HG02970 (cell line): ENCODE measurements at regions not wholly inside any gene's neighbourhood (a gene's known extent, or its start where the extent isn't known, plus 50 kb on each side); places are given as distances from the start of the nearest gene placed in this dataset.

ENCODE experiments used
- ATAC-seq: cut with Tn5 transposase; IDR thresholded peaks from one replicate; pipeline ENCODE4 v1.9.1; 2021; ENCODE audit warnings: mild to moderate bottlenecking, moderate library complexity, moderate number of reproducible peaks; ENCODE audit not compliant: unreplicated experiment, low FRiP score

DNA sequence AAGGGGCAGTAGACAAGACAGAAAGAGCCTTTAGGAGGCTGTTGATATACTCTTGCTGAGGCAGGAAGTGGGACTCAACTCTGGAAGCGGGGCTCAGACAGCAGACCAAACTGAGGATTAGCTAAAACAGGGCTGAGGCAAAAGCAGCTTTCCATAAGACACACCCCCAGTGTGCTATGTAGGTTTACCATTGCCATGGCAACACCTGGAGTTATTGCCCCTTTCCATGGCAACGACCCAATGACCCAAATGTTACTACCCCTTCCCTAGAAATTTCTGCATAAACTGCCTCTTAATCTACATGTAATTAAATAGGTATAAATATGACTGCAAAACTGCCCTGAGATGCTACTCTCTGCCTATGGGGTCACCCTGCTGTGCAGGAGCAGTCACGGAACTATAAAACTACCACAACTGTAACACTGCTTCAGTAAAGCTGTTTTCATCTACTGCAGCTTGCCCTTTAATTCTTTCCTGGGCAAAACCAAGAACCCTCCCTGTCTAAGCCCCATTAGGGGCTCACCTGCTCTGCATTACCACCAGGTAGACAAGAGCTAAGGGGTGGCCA lies 348.4 kb upstream of the PODXL start:
- no peak for ATAC-seq

DNA sequence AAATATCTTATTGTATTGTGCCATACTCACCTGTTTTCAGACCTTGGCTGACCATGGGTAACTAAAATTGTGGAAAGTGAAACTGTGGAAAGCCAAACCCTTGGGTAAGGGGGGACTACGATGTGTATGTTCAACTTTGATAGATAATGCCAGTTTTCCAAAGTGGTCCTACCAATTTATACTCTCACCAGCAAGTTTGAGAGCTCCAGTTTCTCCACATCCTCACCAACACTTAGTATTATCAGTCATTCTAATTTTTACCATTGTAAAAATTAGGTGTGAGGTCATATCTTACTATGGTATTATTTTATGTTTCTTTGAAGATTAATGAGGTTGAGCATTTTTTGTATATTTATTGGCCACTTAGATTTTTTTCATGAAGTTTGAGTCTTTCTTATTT lies 346.9 kb upstream of the PODXL start:
- no peak for ATAC-seq

DNA sequence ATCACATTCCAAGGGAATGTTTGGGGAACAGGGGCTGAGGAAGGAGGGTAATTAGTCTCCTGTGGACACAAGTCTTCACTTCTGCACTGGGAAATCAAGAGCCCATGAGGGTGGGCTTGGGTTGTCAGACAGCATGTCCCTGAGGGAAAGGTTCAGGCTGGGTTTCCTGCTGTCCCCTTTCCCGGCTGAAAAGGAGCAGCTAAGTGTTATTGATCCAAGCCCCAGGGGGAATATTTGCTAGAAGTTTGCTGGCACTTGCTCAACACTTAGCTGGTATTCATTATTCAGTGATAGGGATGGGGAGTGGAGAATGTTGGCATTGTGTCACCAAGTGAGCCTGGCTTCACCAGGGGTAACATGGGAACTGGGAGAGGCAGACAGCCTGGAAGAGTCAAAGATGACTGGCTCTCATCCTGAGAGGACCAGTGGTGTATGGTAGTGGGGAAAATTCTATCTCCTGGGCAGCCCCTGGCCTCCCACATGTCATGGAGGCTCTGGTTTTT lies 344.4 kb upstream of the PODXL start:
- no peak for ATAC-seq

DNA sequence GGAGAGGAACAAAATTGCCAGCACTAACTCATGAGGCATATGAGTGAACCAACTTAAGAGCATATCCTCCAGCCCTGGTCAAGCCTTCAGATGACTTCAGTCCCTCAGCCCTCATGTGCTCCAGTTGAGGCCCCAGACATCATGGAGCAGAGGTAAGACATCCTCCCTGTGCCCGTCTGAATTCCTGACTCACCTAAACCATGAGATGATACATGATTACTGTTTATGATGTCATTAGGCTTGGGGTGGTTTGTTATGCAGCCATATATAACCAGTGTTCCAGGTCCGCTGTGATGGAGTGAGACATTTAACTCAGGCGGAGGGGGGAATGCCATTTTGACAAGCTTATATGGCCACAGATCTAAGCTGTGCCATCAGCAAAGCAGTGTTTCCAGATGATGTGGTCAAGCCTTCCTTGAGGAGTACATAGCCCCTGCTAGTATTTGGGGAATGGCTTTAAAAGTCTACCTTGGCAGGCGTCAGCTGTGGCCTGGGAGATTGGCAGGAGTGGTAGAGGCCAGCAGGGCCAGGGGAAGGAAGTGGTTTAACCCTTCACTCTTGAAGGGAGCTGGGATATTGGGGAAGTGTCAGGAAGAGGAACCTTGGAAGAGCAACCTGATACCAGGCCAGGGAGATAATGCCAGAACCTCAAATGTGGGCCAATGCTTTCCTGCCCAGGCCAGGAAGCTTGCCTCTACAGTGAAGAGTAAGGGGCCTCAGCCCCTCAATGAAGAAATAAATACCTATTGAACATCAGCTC lies 343.0 kb upstream of the PODXL start:
- ATAC-seq: no peak

DNA sequence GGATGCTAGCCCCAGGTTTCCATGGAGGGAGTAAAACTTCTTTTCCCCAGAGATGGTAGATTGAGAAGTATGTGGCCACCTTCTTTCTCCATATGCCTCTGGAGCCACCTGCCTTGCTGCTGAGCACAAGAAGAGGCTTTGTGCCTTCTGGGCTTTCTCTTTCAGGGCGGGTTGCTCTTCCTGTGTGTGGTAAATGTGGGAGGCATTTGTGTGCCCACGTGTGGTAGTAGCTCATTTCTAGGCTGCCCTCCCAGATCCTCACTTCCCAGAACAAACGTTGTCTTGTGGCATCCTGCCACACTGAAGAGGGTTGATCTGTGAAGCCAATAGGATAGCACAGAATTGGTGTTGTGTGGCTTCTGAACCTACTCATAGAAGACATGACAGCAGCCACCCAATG lies 342.0 kb upstream of the PODXL start:
- no peak for ATAC-seq

DNA sequence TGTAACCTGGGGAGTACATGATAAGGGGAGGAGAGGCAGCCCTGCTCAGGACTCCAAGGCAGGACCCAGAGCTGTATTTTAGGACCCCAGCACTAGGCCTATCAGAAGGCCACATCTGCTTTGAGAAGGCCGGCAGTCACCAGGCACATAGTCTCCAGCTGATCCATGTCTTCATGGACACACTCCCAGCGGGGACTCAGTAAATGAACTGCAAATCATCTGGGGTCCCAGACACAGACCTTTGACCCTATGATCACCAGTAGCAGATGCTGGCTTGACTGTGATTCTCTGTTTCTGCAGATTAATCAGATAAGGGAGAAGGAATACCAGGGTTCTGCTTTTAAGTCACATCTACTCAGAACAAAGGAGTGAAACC lies 341.4 kb upstream of the PODXL start:
- no peak for ATAC-seq

DNA sequence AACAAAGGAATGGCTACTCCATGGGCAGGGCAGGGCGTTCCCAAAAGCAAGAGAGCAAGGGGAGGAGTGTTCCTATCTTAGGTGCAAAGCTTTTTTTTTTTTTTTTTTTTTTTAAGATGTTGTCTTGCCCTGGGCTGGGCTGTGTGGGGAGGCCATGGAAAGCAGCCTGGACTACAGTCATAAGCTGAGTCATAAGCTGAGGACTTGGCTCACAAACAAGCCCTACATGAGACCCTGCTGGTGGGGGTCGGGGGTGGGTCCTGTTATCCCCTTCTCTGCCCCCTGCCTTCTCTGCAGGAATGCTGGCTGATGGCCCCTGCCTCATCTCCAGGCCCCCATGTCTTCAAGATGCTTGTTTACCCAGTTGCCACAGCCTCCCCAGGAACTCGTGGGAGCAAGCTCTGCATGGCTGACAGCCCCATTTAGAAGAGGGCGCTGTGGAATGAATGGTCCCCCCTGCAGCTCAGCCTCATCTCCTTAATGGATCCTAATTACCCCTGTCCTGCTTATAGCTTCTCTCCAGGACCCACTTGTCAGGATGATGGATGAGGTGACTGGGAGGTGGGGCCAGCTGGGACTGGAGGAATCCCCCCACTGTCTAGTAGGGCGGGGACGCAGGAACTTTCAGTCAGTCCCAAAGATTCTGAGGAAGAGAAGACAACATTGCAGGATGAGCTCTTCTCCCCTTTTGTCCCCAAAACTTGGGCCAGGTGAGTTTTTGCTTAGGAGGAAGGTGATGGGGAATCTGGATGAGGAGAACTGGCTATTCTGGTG lies 340.8 kb upstream of the PODXL start:
- ATAC-seq: no peak

DNA sequence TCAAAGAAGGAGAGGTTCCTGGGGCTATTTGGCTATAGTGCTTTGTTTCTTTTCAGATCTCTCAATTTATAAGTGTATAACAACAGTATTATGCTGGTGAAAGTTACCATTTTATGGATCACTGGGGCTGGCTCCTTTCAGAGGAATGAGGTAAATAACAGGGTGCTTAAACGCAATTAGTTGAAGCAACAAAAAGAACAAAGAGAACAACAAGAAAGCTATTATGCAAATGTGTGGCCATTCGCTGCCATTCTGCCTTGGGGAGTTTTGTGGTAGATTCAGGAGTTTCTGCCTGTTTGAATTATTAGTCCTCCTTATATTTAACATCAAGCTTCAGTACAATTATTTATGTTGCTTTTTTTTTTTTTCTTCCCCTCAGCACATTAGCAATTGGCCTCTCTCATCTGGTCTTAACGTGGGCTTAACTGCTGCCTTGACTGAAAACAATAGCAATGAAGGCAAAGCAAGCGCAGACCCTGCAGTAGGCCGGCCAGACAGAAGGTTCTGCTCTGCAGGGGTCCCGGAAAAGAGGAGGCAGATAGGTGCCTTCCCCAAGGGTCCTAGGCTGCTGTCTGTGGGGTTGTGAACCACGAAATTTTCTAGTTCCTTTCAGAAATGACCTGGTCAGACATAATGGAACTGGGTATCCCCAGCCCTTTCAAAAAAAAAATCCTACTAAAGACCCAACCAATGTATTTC lies 339.9 kb upstream of the PODXL start:
- no peak for ATAC-seq

DNA sequence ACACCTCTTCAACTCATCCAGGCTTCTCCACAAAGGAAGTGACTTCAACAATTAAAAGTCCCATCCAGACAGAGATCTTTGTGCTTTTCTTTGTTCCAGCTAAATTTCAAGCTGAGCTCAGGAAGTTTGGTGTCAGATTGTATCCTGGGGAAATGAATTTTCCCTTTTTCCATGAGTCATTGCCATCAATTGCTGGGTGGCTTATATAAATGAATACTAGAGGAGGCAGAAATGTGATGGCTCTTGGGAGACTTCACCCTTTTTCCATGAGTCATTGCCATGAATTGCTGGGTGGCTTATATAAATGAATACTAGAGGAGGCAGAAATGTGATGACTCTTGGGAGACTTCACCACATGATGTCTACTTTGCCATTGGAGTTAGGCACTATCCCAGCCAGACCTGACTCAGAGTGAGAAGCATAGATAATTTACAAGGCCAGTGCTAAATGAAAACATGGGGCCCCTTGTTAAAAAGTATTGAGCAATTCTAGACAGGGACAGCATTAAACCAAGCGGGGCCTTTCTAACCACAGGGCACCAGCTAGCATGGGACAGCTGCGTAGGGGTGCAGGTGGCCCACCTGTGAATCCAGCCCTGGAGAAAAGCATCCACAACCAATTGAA lies 339.2 kb upstream of the PODXL start:
- no peak for ATAC-seq

DNA sequence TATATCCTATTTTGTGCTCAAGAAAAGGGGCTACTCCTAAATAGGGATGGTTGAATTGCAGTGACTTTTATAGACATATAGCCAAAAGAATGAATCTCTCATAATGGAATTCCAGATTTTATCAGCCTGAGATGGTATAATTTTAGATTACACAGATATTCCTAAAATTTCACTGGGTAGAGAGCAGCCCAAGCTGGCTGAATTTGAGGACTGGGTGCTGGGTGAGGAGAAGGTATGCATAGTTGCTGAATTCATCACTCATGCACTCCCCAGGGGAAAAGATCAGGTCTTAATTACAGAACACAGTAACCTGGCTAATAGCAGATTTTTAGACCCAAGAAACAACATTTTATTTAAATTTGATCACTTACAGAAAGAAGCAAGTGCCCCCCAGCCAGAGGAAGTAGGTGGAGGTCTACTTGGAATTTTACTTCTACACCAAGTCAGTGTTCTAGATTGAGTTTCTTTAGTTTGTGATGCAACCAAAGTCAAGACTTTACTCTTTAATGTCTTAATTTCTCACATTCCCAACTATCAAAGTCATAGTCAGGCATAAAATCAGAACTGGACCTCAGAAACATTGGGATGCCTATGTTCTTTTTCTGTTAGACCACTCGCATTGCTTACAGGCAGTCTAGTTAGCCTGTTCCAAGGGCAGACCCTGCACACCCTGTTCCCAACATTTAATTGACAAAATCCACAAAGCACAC lies 337.4 kb upstream of the PODXL start:
- ATAC-seq: no peak

DNA sequence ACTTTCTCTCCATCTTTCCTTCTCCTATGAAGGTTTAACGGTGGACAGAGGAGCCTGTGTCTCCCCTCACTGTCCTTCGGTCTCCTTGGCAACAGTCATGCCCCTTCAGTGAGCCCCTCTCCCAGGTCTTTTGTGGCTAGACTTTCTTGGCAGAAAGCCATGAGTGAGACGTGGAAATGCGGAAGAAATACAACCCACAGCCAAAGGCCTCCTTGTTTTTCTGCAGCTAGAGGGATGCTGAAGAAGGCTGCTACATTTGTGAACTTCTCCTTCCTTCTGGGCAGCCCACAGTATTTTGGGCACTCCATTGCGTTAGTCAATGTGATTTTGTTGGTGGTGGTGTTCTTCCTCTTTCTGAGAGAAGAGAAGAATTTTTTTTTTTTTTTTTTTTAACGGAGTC lies 333.7 kb upstream of the PODXL start:
- ATAC-seq: no peak

DNA sequence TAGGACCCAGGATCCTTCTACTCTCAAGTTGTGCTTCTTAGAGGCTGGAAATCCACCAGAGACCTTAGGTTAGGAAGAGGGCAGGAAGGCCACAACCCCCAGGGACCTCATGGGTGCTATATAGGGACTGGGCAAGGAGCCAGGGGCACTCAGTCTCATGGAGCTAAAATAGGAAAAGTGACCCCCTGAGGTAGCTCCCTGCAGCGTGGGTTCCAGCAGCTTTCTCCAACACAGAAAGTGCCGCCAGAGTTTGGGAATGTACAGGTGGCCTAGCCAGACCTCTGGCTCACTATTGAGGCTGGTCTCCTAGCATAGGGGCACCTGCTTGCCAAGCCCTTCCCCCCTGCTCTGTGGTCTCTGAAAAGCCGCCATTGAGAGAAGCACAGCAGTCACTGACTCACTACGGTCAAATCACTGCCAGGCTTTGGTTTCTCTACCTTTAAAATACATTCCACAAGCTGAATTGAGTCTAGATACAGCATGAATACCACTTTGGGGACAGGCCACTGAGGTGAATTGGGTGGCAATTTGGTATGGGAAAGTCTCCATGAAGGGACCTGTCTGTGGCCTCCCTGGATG lies 333.2 kb upstream of the PODXL start:
- ATAC-seq: no peak

DNA sequence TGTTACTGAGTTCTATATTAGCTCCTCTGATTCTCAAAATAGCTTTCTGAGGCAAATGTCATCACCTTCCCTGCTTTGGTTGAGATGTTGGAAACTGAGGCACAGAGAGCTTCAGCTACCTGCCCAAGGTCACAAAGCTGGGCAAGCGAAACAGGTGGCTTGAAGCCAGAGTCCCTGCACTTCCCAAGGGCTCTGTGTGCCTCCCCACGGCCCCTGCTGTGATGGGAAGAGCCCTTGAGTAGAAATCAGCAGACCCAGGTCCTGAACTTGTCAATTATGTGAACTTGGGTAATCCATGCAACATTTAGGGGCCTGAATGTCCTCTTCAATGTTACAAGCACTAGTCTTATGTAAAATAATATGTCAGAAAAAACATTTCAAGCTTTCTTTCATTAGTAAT lies 327.3 kb upstream of the PODXL start:
- ATAC-seq: no peak

DNA sequence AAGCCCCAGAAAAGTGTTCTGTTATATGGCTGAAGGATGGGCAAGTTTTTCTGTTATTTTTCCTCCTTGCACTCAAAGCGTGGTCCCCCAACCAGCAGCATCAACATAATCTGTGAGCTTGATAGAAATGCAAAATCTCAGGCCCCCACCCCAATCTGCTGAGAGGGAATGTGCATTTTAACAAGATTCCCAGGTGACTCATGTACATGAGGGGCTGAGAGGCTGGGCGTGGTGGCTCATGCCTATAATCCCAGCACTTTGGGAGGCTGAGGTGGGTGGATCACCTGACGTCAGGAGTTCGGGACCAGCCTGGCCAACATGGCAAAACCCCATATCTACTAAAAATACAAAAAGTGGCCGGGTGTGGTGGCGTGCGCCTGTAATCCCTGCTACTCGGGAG lies 326.8 kb upstream of the PODXL start:
- ATAC-seq: no peak

DNA sequence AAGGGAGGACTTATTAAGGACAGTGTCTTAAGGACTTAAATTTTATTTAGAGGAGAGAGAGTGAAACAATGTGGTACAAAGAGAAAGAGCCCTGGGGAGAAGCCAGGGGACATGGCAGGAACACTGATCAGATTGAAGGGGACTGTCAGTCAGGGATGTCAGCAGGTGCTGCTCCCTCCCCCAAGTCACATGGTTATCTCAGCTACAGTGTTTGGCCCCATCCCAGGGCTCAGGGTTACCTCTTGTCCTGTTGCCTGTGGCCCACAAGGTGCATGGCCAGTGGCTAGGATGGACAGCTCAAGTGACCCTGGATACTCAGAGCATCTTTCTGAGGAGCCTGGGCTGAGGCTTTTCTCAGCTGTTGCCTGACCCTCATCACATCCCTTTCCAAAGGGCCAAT lies 325.9 kb upstream of the PODXL start:
- no peak for ATAC-seq

DNA sequence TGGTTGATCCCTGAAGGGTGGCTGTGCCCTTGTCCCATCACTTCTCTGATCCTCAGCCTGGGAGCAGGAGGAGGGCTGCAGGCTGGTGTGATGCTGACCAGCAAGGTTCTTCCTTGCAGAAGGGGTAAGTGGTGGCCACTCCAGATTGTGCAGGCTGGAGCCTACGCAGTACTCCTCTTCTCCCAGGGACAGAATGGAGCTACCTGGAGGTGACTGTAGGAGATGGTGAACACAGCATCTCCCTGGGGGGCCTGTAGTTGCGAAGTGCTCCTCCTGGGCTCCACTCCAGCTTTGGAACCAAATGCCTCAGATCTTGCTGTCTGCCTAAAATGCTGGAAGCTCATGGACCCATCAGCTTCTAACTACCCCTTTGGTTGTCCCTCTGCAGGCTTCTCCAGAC lies 323.6 kb upstream of the PODXL start:
- no peak for ATAC-seq

DNA sequence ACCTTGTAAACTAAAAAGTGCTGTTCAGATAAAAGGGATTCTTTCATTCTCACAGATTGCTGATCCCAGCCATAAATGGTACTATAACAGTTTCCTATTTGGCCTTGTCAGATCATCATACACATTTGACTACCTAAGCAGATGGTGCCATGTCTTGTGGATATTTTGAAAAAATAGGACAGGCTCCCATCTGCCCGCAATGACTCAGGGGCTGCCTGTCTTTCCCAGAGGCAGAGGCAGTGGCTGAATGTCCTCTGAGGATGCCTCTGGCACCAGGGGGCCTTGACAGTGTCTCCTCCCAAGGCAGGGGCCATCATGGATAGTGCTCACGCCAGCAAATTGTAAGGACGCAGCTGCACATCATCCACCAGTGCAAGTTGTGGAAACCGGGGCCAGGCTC lies 323.0 kb upstream of the PODXL start:
- ATAC-seq: no peak

DNA sequence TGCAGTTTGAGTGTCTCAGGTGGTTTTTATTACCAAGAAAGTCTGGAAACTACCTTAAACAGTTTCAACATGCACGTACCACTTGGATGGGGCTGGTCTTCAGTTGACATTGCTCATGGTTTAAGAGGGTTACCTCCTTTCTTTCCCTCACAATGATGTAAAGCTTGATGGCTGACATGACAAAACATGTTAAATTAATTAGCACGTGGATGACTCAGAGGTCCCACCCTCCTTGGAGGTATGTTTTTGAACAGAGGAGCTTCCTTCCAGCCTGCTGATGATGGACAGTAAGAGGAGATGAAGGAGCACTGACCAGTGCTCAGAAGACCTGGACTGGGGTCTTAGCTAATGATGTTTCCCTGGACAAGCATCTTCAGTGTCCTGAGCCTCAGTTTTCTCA lies 322.3 kb upstream of the PODXL start:
- ATAC-seq: no peak

DNA sequence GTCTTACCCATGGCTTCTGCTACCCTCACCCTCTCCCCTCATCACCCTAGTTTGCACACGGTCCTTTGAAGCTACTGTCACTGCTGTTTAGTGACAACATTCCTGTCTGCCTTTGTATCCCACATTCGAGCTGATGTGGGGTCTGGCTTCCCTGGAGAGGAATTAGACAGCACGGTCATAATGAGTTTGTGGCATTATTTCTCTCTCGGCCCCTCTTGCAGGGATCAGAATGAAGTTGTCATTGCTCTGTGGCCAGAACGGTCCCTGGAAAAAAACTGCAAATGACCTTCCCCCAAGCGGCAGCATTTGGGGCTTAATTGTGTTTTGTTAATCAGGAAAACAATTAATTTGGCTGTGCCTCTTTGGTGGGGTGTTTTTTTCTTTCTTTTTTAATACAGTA lies 317.2 kb upstream of the PODXL start:
- ATAC-seq: no peak

DNA sequence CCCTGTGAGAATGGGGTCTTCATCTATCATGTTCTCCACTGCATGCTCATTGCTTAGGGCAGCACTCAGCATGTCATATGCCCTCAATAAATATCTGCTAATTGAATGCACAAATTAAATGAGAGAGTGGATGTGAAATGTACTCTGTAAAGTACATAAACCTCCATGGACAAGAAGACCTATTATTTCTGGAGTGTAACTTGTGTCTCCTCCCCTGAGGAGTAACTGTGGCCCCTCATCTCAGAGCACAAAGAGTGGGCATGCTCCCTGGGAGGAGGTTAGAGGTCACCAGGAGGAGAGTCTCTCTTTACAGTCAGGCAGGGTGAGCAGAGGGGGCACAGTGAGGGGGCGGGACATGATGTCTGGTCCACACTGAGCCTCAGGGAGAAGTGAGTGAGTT lies 313.6 kb upstream of the PODXL start:
- no peak for ATAC-seq
